ENCODE measurements at regions not wholly inside any gene's neighbourhood (a gene's known extent, or its start where the extent isn't known, plus 50 kb on each side); places are given as distances from the start of the nearest gene placed in this dataset.
"Not testable (repeated sequence)": the region's sequence is repeated elsewhere in the genome, so short reads cannot be mapped to it uniquely, and the experiment has no call there.

DNA sequence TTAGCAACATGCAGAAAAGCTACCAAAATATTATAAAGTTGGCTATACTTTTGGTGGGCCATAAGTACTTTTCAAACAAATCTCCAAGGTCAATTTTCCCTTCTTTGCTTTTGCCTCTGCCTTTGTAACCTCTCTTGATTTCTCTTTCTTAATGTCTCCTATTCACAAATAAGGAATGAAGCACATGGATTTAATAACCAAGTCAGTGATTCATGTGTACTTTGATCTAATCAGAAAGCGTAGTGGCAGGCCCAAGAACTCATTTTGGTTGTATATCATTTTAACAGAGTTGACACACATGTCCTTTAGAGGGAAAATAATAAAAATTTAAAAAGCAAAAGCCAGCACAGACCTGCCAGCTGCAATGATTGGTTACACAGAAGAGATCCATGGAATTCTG, 93.7 kb downstream of the FZD1 start:
- Mint-ChIP-seq H3K27ac (no peak overlapping the region), H3K36me3 (ENCODE audit: low read depth) (no peaks in the 10 kb centered on the region), H3K27me3 (no peaks in the 10 kb centered on the region), H3K4me1 (ENCODE audit: low read depth) (no peaks in the 10 kb centered on the region), H3K9me3 (no peaks in the 10 kb centered on the region), H3K4me3 (no peak overlapping the region)
- CTCF ChIA-PET = interaction anchor here (0.7 kb wide), 1 partner anchor 32 kb away, joined by 3 read pairs; no protein-coding TSS in a partner anchor
- intact Hi-C loops (cut with DNase I, micrococcal nuclease) = no loop called here
- POLR2A ChIA-PET = no interaction called here
- H3K36me3 ChIP-seq (ENCODE audit: insufficient read depth, low read length) = no peaks in the 10 kb centered on the region
- no peak overlapping the region for H3K4me3 ChIP-seq (ENCODE audit: low read length)
- H3K27me3 ChIP-seq (ENCODE audit: control insufficient read depth in 1 of 2, insufficient read depth in 2 of 2, low read length in 2 of 2) = no peaks in the 10 kb centered on the region
- ATAC-seq (ENCODE audit: poor library complexity) = no peak
- TF ChIP-seq, protein P1, sequence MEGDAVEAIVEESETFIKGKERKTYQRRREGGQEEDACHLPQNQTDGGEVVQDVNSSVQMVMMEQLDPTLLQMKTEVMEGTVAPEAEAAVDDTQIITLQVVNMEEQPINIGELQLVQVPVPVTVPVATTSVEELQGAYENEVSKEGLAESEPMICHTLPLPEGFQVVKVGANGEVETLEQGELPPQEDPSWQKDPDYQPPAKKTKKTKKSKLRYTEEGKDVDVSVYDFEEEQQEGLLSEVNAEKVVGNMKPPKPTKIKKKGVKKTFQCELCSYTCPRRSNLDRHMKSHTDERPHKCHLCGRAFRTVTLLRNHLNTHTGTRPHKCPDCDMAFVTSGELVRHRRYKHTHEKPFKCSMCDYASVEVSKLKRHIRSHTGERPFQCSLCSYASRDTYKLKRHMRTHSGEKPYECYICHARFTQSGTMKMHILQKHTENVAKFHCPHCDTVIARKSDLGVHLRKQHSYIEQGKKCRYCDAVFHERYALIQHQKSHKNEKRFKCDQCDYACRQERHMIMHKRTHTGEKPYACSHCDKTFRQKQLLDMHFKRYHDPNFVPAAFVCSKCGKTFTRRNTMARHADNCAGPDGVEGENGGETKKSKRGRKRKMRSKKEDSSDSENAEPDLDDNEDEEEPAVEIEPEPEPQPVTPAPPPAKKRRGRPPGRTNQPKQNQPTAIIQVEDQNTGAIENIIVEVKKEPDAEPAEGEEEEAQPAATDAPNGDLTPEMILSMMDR (IDR thresholded peaks at IDR 0.05) = no peak
- H3K27ac ChIP-seq (ENCODE audit: low read depth in 1 of 2, low read length in 2 of 2) = no peak overlapping the region
- no peaks in the 10 kb centered on the region for H3K4me1 ChIP-seq (ENCODE audit: insufficient read depth, low read length)
- H3K9me3 ChIP-seq (ENCODE audit: control insufficient read depth in 1 of 2, insufficient read depth in 1 of 2, low read length in 2 of 2) = peaks cover 0 to 5% of the 10 kb centered on the region in 2 experiments
- no peak for DNase-seq

DNA sequence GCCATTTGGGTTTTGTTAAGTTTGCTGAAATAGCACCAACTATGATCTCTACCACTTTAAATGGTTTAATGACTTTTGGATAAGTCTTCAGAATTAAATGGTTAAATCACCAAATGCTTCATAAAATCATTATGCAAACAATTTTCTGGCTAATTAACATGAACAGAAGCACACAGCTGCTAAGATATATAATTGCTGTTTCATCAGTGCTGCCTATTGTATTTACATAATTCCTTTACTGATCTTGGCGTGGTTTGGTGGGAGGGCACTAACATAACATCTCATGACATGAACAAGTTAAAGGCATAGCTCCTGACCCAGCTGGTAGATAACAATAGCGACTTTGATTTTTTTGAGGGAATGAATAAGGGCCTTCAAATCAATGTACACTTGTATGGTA, 94.1 kb downstream of the FZD1 start:
- DNase-seq (no peak), ATAC-seq (ENCODE audit: poor library complexity) (no peak)
- H3K27ac ChIP-seq (ENCODE audit: low read depth in 1 of 2, low read length in 2 of 2) = no peak overlapping the region
- no peaks in the 10 kb centered on the region for H3K4me1 Mint-ChIP-seq (ENCODE audit: low read depth)
- ChIA-PET POLR2A (no interaction called here), CTCF (no interaction called here)
- H3K9me3 ChIP-seq (ENCODE audit: control insufficient read depth in 1 of 2, insufficient read depth in 1 of 2, low read length in 2 of 2) = peaks cover 0 to 5% of the 10 kb centered on the region in 2 experiments
- no peaks in the 10 kb centered on the region for H3K4me1 ChIP-seq (ENCODE audit: insufficient read depth, low read length)
- intact Hi-C loops (cut with DNase I, micrococcal nuclease) = no loop called here
- no peaks in the 10 kb centered on the region for H3K9me3 Mint-ChIP-seq
- no peaks in the 10 kb centered on the region for H3K27me3 Mint-ChIP-seq
- TF ChIP-seq, protein P1 (IDR thresholded peaks at IDR 0.05) = no peak
- H3K36me3 ChIP-seq (ENCODE audit: insufficient read depth, low read length) = no peaks in the 10 kb centered on the region
- no peak overlapping the region for H3K4me3 ChIP-seq (ENCODE audit: low read length)
- no peaks in the 10 kb centered on the region for H3K27me3 ChIP-seq (ENCODE audit: control insufficient read depth in 1 of 2, insufficient read depth in 2 of 2, low read length in 2 of 2)
- no peak overlapping the region for H3K27ac Mint-ChIP-seq
- no peaks in the 10 kb centered on the region for H3K36me3 Mint-ChIP-seq (ENCODE audit: low read depth)
- no peak overlapping the region for H3K4me3 Mint-ChIP-seq

DNA sequence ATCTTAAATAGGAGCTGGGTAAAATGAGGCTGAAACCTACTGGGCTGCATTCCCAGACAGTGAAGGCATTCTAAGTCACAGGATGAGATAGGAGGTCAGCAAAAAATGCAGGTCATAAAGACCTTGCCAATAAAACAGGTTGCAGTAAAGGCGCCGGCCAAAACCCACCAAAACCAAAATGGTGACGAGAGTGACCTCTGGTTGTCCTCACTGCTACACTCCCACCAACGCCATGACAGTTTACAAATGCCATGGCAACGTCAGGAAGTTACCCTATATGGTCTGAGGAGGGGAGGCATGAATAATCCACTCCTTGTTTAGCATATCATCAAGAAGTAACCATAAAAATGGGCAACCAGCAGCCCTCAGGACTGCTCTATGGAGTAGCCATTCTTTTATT, 100.9 kb downstream of the FZD1 start:
- H3K27ac Mint-ChIP-seq; H3K9me3 Mint-ChIP-seq; H3K9me3 ChIP-seq (ENCODE audit: control insufficient read depth in 1 of 2, insufficient read depth in 1 of 2, low read length in 2 of 2); intact Hi-C loops (cut with DNase I, micrococcal nuclease); H3K36me3 Mint-ChIP-seq (ENCODE audit: low read depth); CTCF ChIA-PET; ATAC-seq (ENCODE audit: poor library complexity); POLR2A ChIA-PET; H3K36me3 ChIP-seq (ENCODE audit: insufficient read depth, low read length); H3K27ac ChIP-seq (ENCODE audit: low read depth in 1 of 2, low read length in 2 of 2); H3K27me3 Mint-ChIP-seq; H3K4me1 ChIP-seq (ENCODE audit: insufficient read depth, low read length); H3K4me1 Mint-ChIP-seq (ENCODE audit: low read depth); H3K4me3 Mint-ChIP-seq; H3K4me3 ChIP-seq (ENCODE audit: low read length); DNase-seq; H3K27me3 ChIP-seq (ENCODE audit: control insufficient read depth in 1 of 2, insufficient read depth in 2 of 2, low read length in 2 of 2): not testable (repeated sequence)

DNA sequence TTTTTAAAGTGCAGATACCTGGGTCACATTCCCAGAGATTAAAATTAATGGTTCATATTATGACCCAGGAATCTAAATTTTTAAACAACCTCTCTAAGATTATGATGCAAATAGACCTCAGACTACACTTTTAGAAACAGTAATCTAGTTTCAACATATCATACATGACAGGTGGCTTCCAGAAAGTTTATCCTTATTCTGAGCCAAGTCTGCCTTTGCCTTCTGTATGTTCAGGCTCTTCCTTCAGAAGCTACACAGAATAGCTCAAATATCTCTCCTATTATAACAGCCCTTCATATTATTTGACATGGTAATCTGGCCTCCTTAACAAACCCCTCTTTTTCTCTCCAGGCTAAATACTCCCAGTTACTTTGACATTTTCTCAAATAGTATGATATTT, 101.9 kb downstream of the FZD1 start:
- H3K36me3 ChIP-seq (ENCODE audit: insufficient read depth, low read length) = no peaks in the 10 kb centered on the region
- Mint-ChIP-seq H3K36me3 (ENCODE audit: low read depth) (no peaks in the 10 kb centered on the region), H3K4me1 (ENCODE audit: low read depth) (no peaks in the 10 kb centered on the region), H3K9me3 (no peaks in the 10 kb centered on the region), H3K27ac (no peak overlapping the region), H3K27me3 (peaks cover 4% of the 10 kb centered on the region), H3K4me3 (no peak overlapping the region)
- ATAC-seq (ENCODE audit: poor library complexity) (no peak), DNase-seq (no peak)
- ChIA-PET CTCF (no interaction called here), POLR2A (no interaction called here)
- intact Hi-C loops (cut with DNase I, micrococcal nuclease) = no loop called here
- TF ChIP-seq, protein P1 (IDR thresholded peaks at IDR 0.05) = no peak
- H3K9me3 ChIP-seq (ENCODE audit: control insufficient read depth in 1 of 2, insufficient read depth in 1 of 2, low read length in 2 of 2) = no peaks in the 10 kb centered on the region
- H3K4me3 ChIP-seq (ENCODE audit: low read length) = no peak overlapping the region
- no peaks in the 10 kb centered on the region for H3K27me3 ChIP-seq (ENCODE audit: control insufficient read depth in 1 of 2, insufficient read depth in 2 of 2, low read length in 2 of 2)
- no peak overlapping the region for H3K27ac ChIP-seq (ENCODE audit: low read depth in 1 of 2, low read length in 2 of 2)
- no peaks in the 10 kb centered on the region for H3K4me1 ChIP-seq (ENCODE audit: insufficient read depth, low read length)

Measured in CD4-positive, alpha-beta T cell (primary cell).